Left forelimb (tissue), 1 donor: ENCODE measurements at regions not wholly inside any gene's neighbourhood (a gene's known extent, or its start where the extent isn't known, plus 50 kb on each side); places are given as distances from the start of the nearest gene placed in this dataset.

ENCODE experiments used
- DNase-seq: peaks from one replicate; pipeline ENCODE4 v3.0.0-alpha.2; 2018; ENCODE audit warnings: low spot score

DNA sequence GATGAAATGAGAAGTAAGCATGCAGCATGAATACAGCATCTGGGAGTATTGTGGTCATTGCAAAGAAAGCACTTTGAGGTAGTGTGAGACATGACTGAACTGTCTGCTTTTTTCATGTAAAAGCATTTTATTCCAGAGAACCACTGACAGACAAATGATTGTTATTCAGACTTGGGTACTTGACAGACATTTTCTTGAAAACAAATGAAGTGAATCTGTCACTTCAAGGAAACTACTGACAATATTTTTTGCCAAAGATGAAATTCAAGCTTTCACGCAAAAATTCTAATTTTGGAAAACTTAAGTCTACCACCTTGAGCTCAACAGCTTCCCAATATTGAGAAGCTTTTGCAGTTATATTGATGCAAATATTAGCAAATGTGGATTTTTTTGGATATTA, 255.7 kb downstream of the ARL6IP6 start:
- DNase-seq = no peak

DNA sequence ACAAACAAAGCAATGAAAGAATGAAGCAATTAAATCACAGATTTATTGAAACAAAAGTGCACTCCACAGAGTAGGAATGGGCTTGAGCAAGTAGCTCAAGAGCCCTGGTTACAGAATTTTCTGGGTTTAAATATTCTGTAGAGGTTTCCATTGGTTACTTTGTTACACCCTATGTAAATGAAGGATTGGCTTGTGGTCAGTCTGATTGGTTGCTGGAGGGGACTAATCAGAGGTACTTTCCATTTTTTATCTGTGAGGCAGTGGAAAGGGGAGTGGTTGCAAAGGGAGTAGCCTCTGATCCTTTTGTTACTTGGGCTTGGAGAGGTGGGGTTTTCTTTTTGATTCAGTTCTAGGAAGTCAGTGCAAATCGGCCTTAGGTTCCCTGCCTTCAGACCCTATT, 253.3 kb downstream of the ARL6IP6 start:
- no peak for DNase-seq

DNA sequence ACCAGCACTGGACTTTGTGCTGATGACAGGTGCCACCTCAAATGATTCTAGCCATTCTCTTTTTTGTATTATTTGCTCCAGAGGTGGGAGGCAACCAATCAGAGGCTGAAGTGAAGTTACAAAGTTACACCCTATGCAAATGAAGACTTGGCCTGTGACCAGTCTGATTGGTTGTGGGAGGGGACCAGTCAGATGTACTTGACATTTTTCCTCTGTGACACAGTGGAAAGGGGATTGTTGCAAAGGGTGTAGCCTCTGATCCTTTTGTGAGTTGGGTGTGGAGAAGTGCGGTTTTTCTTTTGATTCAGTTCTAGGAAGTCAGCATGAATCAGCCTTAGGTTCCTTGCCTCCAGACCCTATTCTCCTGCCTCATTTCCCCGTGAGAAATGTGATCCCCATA, 244.0 kb downstream of the ARL6IP6 start:
- DNase-seq = no peak

DNA sequence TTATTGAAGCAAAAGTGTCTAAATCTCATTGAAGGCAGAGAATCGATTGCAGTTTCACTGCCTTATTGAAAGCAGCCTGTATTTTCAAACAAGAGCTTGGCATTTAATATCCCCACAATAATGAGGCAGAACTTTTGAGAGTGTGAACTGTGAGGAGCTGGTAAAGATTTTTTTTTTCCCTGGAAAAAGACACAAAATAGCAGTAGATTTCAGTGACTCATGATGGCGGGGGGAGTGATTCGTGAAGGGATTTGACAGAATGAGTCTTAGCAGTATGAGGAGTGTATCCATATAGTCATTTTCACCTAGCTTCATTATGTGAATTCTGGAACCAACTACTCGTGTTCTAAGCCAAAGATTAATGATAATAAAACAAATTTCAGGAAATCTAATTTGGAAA, 242.9 kb downstream of the ARL6IP6 start:
- DNase-seq = no peak

DNA sequence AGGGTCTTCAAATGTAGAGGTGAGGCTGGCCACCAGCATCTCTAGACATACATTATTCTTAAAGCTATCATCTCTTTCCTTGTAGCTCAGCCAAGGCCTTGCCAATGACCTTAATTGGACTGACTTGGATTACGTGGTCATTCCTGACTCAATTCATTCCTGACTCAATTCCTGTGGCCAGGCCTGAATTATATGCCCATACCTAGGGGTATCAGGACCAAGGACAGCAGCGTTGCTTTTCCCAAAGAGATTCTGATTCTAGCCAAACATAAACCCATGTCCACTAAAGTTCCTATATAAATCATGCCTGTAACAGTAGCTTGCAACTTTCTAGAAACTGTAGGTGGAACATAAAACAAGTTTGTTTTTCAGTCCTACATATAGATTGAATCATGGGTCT, 231.7 kb downstream of the ARL6IP6 start:
- no peak for DNase-seq

DNA sequence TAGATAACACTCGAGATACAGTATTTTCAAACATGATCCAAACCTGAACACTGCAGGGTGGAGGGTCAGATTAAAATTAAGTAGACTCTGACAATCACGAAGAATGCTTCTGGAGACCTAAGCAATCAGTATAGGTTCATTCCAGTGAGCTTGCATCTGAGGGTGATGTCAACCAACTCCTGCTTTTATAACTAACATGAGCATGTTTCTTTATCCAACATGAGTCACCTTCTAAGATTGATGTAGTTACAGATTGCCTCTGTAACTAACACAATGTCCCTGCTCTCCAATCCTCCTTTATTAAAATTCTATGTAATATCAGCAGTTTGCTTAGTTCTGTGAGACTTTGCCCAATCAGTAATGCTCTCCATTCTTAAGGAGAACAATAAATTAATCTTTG, 225.7 kb downstream of the ARL6IP6 start:
- no peak for DNase-seq

DNA sequence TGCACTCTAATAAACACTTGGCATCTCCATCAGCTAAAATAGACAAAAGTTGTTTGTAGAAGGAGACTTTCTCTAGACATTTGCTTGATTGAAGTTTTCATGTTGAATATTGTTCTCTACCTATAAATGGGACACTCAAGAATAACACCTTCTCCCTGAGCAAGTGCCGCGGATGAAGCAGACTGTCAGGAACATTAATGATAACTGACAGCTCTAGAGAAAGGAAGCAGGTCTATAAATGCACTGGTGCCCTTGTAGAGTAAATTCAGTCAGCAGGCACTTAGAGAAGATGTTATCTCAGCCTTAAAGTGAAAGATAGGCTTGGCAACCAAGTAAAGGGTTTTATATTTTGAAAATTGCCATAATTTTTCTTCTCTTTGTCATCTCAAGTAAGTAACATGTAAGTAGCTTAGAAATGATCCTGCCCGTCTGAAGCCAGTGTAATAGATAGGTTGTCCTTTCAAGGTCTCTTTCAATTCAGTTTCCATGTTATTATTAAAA, 224.6 kb downstream of the ARL6IP6 start:
- no peak for DNase-seq

DNA sequence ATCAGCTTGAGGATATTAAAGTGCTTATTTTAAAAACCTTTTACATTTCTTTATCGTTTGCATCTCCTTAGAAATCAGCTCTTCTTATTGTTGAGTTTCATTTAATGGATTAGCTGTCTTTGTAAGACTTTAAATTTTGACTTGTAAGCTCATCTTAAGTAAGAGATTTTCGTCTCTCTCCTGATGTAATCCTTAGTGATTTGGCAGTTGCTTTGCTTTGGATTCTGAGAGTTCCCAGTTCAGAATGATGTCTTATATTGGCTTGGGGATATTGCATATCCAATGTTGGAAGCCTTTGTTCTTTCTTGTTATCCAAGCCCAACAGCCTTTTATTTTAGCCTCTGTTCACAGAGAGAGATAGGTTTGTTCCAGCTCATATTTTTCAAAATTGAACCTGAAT, 212.1 kb downstream of the ARL6IP6 start:
- no peak for DNase-seq

DNA sequence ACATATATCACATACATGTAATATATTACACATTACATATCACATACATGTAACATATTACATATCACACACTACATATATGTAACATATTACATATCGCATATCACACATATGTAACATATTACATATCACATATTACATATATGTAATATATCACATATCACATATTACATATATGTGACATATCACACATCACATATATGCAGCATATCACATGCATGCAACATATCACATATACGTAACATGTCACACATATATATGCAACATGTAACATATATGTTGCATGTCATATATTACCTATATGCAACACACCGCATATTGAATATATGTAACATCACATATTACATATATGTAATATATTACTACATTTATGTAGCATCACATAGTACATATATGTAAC, 211.2 kb downstream of the ARL6IP6 start:
- no peak for DNase-seq

DNA sequence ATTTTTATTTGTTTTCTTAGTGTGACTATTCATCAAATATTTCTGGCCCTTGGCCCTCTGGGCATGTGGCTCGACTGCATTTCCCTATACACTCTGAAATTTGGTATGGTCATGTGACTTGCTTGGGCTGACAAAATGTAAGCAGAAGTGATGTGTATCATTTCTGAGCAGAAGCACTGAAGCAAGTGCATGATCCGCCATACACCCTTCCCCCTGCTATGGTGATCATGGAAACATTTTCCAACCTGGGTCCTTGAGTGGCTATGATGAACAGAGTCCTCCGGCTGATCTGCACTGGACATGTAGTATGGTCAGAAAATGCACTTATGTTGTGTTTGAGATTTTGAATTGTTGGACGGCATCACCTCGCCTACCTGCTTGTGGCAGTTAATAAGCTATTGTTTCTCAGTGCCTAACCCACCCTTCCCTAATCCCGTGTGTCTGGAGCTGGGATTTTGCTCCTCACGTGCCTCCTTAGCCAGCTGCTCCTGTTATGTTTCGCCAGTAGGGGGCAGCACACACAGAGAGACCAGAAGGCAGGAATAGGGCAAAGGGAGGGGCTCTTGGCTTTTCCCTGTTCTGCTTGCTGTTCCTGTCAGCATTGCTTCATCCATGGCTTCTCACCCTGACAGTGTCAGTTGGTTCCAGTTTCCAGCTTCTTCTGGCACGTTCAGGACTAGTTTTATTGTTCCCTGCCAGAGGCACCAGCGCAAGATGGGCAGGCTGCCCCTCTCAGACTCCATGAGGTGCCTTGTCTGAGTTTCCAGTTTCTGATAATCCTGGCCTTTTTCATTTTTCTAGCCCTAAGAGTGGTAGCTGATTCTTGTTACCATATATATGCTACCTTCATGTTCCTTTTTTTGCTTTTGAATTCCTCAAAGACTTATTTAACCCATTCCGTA, 207.4 kb downstream of the ARL6IP6 start:
- no peak for DNase-seq

DNA sequence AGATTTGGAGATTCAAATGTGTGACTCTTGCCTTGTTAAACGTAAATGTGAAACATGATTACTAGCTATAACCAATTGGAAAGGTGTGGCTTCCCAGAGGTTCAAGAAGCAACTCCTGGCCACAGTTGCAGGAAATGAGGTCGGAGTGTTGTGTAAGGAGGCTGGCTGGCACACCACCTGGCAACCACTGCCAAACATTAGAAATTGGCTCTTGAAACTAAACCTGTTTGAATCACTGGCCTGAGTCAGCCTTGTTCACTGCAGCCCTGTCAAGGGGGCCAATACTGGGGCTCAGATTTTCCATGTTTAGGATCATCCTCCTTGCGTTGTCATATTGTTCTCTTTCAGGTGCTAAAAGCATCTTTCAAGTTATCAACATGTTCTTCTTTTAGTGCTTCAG, 206.3 kb downstream of the ARL6IP6 start:
- DNase-seq = no peak

DNA sequence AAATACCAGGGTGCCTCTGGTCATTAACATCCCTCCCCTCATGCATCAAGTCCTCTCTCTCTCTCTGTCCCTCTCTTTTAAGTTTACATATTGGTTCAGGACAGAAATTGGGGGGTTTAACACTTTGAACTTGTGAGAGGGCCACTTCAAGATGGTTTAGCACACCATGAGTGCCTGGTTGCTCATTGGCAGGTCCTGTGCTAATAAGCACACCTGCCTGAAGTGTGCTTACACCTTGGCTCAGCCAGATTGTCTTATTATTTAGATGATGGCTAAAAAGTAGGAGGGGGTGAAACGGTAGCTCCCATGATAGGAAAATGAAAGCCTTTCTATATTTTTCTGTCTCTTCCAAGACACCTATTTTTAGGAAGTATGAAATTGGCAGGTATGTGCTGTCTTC, 205.8 kb downstream of the ARL6IP6 start:
- DNase-seq = no peak

DNA sequence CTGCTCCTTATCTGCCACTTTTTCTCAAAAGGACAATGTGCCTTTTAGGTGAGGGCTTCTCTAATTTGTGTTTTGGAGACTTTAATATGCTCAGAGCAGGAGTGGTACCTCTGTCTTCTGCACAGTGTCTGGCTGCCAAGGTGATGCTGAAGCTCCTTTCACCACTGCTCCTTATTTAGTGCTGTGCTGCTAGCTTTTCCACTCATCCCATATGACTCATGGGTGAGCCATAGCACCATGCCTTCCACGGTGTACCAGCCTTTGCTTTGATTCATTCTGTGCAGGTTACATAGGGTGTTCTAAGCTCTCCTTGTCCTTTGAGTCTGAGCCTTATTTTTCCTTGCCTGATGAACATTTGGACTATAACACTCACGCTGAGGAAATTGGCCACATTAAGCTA, 202.4 kb downstream of the ARL6IP6 start:
- DNase-seq = no peak

DNA sequence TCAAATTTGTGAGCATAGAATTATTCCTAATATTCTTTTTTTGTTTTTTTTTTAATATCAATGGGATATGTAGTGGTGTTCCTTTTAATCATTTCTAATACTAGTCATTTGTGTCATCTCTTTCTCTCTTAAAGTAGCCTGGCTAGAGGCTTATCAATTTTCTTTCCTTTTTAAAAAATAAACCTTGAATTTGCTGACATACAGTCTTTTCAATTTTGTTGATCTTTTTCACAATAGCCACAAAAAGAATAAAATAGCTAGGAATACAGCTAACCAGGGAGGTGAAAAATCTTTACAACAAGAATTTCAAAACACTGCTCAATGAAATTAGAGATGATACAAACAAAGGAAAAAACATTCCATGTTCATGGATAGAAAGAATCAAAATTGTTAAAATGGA, 192.6 kb downstream of the ARL6IP6 start:
- DNase-seq = no peak

DNA sequence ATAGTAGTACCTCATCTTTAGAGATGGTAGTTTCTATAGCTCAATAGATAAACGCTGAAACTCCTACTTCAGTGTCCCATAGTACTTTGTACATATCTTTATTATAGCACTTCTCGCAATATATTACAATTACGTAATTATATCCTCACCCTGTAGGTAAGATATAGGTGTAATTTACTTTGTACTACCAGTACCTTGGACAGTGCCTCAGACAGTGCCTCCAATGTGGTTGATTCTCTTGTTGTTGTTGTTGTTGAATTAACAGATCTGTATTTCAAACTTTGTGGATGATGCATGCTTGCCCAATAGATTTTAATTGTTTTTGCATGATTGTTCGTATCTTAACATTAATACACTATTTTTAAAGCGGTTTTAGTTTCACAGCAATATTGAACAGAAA, 188.6 kb downstream of the ARL6IP6 start:
- DNase-seq = no peak

DNA sequence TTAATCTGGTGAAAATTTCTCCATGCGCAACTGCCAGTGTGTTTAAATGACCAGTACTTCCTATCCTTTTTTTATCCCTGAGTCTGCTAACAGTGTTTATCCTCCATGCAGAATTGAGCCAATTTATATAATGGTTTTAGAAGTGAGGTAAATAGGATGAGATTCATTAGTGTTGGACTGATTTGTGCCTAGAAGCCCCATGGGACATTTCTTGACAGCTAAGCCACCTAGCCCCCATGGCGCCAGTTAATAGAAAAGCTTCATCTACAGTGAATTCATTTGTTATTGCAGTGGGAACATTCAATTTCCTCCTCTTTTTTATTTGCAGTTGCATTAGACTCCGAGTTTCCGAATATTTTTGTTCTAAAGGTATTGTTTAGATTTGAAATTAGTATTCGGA, 175.6 kb downstream of the ARL6IP6 start:
- DNase-seq = no peak

DNA sequence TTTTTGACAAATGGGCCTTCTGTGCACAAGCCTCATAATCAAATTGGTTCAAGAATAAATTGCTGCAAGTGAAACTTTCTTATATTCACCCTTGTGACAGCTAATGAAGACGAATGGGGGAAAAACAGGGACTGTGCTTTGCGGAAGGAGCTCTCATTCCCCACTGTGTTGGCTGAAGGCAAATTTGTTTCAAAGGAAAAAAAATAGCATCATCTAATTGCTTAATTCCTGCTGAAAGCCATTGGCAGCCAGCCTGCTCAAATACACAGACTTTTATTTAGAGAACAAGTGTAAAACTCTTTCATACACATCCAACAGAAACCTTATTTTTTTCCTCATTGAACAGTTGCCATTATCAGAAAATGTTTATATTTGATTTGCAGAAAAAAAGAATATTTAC, 172.3 kb downstream of the ARL6IP6 start:
- no peak for DNase-seq

DNA sequence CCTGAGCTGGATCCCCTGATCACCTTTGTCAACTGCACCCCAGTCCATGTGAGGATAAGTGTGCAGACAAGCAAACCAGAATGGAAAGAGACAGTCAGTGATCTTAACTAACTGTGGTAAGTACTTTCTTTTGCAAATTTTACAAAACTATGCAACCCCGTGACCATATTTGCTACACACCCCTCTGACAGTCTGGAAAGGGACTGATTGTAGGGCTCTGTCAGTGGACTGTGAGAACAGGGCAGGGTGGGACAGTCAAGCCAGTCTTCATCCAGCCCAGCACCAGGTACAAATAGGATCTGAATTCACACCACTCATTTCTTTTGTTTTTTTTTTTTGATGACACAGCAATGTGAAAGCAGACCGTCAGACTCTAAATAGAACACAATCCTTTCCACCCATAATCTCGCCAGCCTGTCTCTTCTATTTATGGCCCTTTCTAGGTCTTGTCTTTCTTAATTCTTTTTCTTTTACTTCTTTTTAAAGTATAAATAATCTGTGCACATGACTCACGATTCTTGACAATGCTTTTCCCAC, 165.6 kb downstream of the ARL6IP6 start:
- DNase-seq = no peak

DNA sequence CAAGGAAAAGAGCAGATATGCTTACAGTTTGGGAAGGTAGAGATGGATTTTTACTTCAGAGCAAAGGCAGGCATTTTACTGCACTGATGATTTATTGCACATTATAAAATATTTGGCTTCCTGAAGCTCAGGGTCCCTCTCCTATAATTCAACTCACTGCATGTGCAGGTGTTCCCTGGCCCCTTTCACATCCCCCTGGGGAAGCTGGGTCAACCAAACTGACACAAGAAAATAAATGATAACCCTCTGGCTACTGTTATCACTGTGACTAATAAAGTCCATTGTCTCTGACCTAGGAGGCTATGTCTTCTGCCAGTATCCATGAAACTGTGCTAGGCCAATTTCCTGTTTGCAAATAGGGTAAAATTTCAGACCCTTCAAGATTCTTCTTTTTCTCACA, 163.1 kb downstream of the ARL6IP6 start:
- no peak for DNase-seq

DNA sequence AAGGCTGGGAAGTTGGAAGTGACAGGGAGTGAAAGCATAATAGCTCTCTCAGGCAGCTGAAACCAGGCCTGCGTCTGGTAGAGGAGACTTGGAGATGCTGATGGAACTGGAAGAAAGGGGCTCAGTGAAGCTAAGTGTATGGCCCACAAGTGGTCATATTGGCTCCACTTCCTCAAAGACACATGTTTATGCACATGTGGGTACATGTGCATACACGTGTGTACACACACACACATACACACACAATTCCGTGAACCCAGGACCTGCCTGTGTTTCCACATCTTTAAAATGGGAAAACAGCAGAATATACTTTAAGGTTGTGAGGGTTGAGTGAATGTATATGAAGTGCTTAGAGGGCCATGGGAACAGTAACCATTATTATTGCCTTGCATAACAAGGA, 160.9 kb downstream of the ARL6IP6 start:
- no peak for DNase-seq

DNA sequence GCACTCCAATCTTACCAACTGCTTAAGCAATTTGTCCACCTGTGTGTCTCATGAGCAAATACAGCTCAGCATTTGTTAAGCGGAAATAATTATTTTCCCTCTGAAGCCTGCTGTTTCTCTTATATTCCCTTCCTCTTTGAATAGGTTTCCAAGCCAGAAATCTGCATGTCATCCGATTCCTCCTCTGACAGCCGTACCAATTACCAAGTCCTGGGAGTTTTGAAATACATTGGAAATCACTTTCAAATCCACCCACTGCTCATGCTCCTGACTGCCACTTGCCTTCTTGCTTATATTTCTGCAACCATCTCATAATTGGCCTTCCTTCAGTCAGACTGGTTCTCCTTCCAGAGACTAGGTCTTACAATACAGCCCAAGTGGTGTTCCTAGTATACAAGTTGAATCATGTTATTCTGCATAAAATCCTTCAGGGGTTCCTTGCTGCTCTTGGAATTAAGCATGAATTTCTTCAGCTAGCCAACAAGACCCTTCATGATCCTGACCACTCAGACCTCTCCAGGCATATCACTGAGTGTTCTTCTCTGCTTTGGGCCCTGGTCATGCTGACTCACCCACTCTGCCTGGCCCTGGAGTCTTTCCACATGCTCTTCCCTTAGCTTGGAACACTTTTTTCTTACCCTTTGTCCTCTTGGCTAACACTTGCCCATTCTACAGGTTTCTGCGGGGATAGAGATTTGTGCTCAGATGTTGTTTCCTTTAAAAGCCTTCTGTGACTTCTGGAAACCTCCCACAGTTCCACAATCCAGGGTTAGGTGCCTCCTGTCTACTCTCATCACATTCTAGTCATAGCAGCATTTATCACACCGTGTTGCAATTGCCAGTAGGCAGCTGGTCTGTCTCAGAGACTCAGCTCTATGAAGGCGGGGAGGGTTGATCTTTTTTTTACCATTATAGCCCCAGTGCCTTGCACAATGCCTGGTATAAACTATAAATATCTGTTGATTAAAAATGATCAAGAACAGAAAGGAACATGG, 157.6 kb downstream of the ARL6IP6 start:
- no peak for DNase-seq

DNA sequence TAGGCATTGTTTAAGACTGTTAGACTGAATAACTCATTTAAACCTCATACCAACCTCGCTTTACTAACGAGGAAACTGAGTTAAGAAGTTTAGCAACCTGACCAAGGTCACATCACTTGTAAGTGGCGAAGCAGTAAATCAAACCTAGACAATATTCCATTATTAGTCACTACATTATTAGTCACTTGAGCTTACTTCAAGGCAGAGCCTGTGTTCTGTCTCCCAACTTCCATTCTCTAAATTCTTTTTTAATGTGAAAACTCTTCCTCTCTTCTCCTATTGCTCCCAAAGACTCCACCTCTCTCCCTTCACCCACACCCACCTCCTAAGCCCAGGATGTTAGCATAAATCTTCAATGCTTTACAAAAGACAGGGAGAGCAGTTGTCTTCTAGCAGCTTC, 156.5 kb downstream of the ARL6IP6 start:
- no peak for DNase-seq

DNA sequence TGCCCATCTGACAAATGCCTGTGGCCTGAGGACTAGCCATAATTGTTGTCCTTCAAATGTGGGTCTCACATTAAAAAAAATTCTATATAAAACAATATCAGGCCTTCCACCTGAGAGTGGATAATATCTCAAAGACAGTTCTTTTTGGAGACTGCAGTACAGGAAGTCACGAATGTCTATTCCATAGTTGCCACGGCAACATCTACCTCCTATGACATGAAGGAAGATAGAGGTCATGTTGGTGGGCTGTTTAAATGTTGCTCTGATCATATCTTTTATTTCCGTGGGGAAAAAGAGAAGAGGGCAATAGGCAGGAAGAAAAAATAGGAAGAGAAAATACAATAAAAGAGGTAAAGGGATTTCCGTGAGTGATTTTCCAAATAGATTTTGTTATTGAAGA, 151.8 kb downstream of the ARL6IP6 start:
- DNase-seq = no peak
